HL-60/S4 (cell line): ENCODE measurements at regions not wholly inside any gene's neighbourhood (a gene's known extent, or its start where the extent isn't known, plus 50 kb on each side); places are given as distances from the start of the nearest gene placed in this dataset.

Experiments
- in situ Hi-C: fragments of 300-500 bp; cut with MboI; formaldehyde crosslinking; loops from 2 replicates; pipeline ENCODE4 v1.14.3; 2022; ENCODE audit warnings: low sequenced_read_pairs

- in situ Hi-C loops, result no loop called here
These were observed 457.6 kb downstream of the TFAP2A start for GRCh38 chr6:9957215-9957759.

GRCh38 chr6:9948678-9949077, 466.2 kb downstream of the TFAP2A start:
- in situ Hi-C loops, result no loop called here

GRCh38 chr6:9943986-9944385, 470.9 kb downstream of the TFAP2A start:
- in situ Hi-C loops, result no loop called here

- in situ Hi-C loops, result no loop called here
These were observed 471.8 kb downstream of the TFAP2A start for GRCh38 chr6:9943026-9943425.

- in situ Hi-C loops, result no loop called here
These were observed 472.7 kb downstream of the TFAP2A start for GRCh38 chr6:9942131-9942530.

- in situ Hi-C loops, result no loop called here
These were observed 476.1 kb downstream of the TFAP2A start for GRCh38 chr6:9938801-9939200.

GRCh38 chr6:9937031-9937763, 477.7 kb downstream of the TFAP2A start:
- in situ Hi-C loops, result no loop called here

GRCh38 chr6:9936551-9936950, 478.3 kb downstream of the TFAP2A start:
- in situ Hi-C loops, result no loop called here

GRCh38 chr6:9933677-9934076, 481.2 kb downstream of the TFAP2A start:
- in situ Hi-C loops, result no loop called here

GRCh38 chr6:9927275-9927674, 487.6 kb downstream of the TFAP2A start:
- in situ Hi-C loops, result no loop called here

- in situ Hi-C loops, result no loop called here
These were observed 489.9 kb downstream of the TFAP2A start for GRCh38 chr6:9924971-9925370.

GRCh38 chr6:9921366-9921765, 493.5 kb downstream of the TFAP2A start:
- in situ Hi-C loops, result no loop called here

GRCh38 chr6:9914951-9915350, 499.9 kb downstream of the TFAP2A start:
- in situ Hi-C loops, result no loop called here

GRCh38 chr6:9901376-9901775, 513.5 kb downstream of the TFAP2A start:
- in situ Hi-C loops, result no loop called here

GRCh38 chr6:9896806-9897205, 518.1 kb downstream of the TFAP2A start:
- in situ Hi-C loops, result no loop called here

GRCh38 chr6:9890893-9891292, 524.0 kb downstream of the TFAP2A start:
- in situ Hi-C loops, result no loop called here

GRCh38 chr6:9890469-9890868, 524.4 kb downstream of the TFAP2A start:
- in situ Hi-C loops, result no loop called here

GRCh38 chr6:9878535-9878934, 536.3 kb downstream of the TFAP2A start:
- in situ Hi-C loops, result no loop called here

GRCh38 chr6:9875605-9876353, 539.1 kb downstream of the TFAP2A start:
- in situ Hi-C loops, result no loop called here

GRCh38 chr6:9862603-9863167, 552.2 kb downstream of the TFAP2A start:
- in situ Hi-C loops, result no loop called here

- in situ Hi-C loops, result no loop called here
These were observed 563.1 kb downstream of the TFAP2A start for GRCh38 chr6:9851541-9852380.
